ENCODE measurements at regions not wholly inside any gene's neighbourhood (a gene's known extent, or its start where the extent isn't known, plus 50 kb on each side); places are given as distances from the start of the nearest gene placed in this dataset.
A peak's percentile ranks its signal among the peaks of the same experiment; 100 is the strongest.

DNA sequence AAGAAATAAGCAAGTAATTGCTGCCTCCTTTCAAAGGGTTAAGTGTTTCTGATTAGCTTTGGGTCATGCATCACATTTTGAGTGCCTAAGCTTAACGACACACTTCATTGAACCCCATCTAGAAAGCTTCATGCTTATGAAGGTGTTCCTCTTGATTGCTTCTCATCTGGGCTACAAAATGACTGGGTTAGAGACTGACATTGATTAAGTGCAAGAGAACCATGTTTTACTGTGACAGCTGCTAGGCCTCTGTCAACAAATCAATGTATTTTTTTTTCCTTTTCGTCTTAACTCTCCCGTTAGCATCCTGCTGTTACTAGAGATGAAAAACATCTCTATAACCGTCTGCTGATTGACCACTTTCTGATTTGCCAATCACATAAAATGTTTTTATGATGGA is 725.0 kb downstream of the TLE1 start:
- no peak for TF ChIP-seq CTCF (IDR thresholded peaks at IDR 0.05)
- H3K4me3 ChIP-seq, result no peak overlapping the region
- no peaks in the 10 kb centered on the region for H3K4me1 ChIP-seq
- ATAC-seq (no peak), DNase-seq (peak in 1 of 4 donors; percentile 3)
- intact Hi-C loops (cut with DNase I), result no loop called here
- H3K27ac ChIP-seq, result no peak overlapping the region
- no peaks in the 10 kb centered on the region for H3K27me3 ChIP-seq
- H3K36me3 ChIP-seq, result no peaks in the 10 kb centered on the region
- H3K9me3 ChIP-seq, result peaks cover 0 to 8% of the 10 kb centered on the region in 2 donors

DNA sequence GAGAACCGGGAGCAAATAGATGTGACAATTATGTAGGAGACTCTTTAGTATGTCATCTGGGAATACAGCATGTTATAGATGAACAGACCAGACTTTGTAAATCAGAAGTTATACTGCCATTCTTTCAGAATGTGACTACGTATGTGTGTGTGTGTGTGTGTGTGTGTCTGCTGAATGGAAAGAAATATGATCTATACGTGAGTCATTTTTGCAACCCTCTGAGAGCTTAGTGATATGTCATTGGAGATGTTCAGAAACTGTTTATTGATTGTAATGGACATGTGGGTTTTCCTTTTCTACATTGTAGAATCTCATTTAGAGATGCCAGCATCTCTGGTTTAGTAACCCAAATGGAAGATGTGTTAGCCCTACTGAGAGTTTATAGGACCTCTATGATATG is 731.5 kb downstream of the TLE1 start:
- Histone ChIP-seq H3K36me3 (no peaks in the 10 kb centered on the region), H3K27me3 (no peaks in the 10 kb centered on the region), H3K27ac (no peak overlapping the region), H3K4me3 (no peak overlapping the region), H3K9me3 (peaks cover 0 to 6% of the 10 kb centered on the region in 2 donors), H3K4me1 (no peaks in the 10 kb centered on the region)
- DNase-seq, result no peak
- intact Hi-C loops (cut with DNase I), result no loop called here
- no peak for ATAC-seq
- TF ChIP-seq CTCF (IDR thresholded peaks at IDR 0.05), result no peak

DNA sequence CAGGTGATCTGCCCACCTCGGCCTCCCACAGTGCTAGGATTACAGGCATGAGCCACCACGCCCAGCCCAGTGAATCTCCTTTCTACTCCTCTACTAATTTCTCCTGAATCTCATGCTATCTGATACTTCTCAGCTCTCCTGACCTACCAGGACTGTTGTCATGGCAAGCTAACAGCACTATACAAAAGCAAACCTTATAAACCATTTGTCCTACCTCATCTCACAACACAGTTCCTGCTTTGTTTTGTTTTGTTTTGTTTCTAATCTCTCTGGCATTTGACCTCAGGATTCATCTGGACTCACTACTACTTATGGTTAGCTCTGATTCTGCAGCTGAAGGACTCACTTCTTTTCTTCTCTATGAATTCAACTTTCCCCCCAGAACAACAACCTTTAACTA is 734.8 kb downstream of the TLE1 start:
- H3K27ac ChIP-seq, result no peak overlapping the region
- ATAC-seq, result no peak
- no peak for DNase-seq
- H3K4me1 ChIP-seq, result no peaks in the 10 kb centered on the region
- H3K27me3 ChIP-seq, result no peaks in the 10 kb centered on the region
- H3K4me3 ChIP-seq, result no peak overlapping the region
- TF ChIP-seq CTCF (IDR thresholded peaks at IDR 0.05), result no peak
- intact Hi-C loops (cut with DNase I), result no loop called here
- no peaks in the 10 kb centered on the region for H3K9me3 ChIP-seq
- H3K36me3 ChIP-seq, result no peaks in the 10 kb centered on the region

- no peaks in the 10 kb centered on the region for H3K36me3 ChIP-seq
- DNase-seq (no peak), ATAC-seq (no peak)
- H3K4me1 ChIP-seq, result peaks cover 0 to 3% of the 10 kb centered on the region in 2 donors
- H3K4me3 ChIP-seq, result no peak overlapping the region
- intact Hi-C loops (cut with DNase I), result no loop called here
- H3K27me3 ChIP-seq, result no peaks in the 10 kb centered on the region
- TF ChIP-seq CTCF (IDR thresholded peaks at IDR 0.05), result no peak
- H3K27ac ChIP-seq, result no peak overlapping the region
- no peaks in the 10 kb centered on the region for H3K9me3 ChIP-seq
These were observed 736.9 kb downstream of the TLE1 start for GRCh38 chr9:80952363-80952922.

DNA sequence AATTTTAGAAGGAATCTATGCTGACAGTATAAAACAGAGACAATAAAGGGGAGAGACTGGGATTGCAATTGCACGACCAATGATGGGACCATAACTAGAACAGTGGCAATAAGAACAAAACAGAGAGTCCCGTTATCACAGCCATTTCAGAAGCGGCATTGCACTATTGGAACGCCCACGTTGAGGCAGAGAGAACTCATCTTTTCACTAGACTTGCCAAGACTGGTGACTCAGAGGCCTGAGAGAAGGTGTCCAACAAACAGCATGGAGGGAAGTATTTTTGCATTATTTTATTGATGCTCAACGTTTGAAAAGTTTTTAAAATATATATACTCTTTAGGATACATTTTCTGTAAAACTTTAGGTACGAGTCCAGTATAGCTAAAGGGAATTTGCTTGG is 737.7 kb downstream of the TLE1 start:
- Histone ChIP-seq H3K27ac (no peak overlapping the region), H3K4me1 (peaks cover 0 to 3% of the 10 kb centered on the region in 2 donors), H3K27me3 (no peaks in the 10 kb centered on the region), H3K4me3 (no peak overlapping the region), H3K9me3 (no peaks in the 10 kb centered on the region), H3K36me3 (no peaks in the 10 kb centered on the region)
- TF ChIP-seq CTCF (IDR thresholded peaks at IDR 0.05), result no peak
- DNase-seq (no peak), ATAC-seq (no peak)
- intact Hi-C loops (cut with DNase I), result no loop called here

All from left lung (tissue), 4 donors.